IgD-negative memory B cell (primary cell): ENCODE measurements at regions not wholly inside any gene's neighbourhood (a gene's known extent, or its start where the extent isn't known, plus 50 kb on each side); places are given as distances from the start of the nearest gene placed in this dataset.

Experiments
- H3K27ac Mint-ChIP-seq, 3 donors: one replicate each; pipeline ENCODE4 v1.8.0; 2020 to 2022; ENCODE audit warnings: mild to moderate bottlenecking in 3 of 3, mixed read lengths in 3 of 3, moderate library complexity in 1 of 3
- H3K27me3 Mint-ChIP-seq: one replicate; pipeline ENCODE4 v1.8.0; 2021; ENCODE audit warnings: mixed read lengths
- H3K36me3 Mint-ChIP-seq: one replicate; pipeline ENCODE4 v1.8.0; 2020; ENCODE audit warnings: mild to moderate bottlenecking, mixed read lengths
- H3K4me1 Mint-ChIP-seq, 3 donors: one replicate each; pipeline ENCODE4 v1.8.0; 2020 to 2022; ENCODE audit warnings: mixed read lengths in 3 of 3, mild to moderate bottlenecking in 1 of 3
- H3K4me3 Mint-ChIP-seq, 4 donors: one replicate each; pipeline ENCODE4 v1.8.0; 2020 to 2022; ENCODE audit warnings: mild to moderate bottlenecking in 4 of 4, mixed read lengths in 4 of 4, moderate library complexity in 3 of 4
- H3K9me3 Mint-ChIP-seq, 3 donors: one replicate each; pipeline ENCODE4 v1.8.0; 2020 to 2021; ENCODE audit warnings: mixed read lengths in 3 of 3, mild to moderate bottlenecking in 1 of 3

DNA sequence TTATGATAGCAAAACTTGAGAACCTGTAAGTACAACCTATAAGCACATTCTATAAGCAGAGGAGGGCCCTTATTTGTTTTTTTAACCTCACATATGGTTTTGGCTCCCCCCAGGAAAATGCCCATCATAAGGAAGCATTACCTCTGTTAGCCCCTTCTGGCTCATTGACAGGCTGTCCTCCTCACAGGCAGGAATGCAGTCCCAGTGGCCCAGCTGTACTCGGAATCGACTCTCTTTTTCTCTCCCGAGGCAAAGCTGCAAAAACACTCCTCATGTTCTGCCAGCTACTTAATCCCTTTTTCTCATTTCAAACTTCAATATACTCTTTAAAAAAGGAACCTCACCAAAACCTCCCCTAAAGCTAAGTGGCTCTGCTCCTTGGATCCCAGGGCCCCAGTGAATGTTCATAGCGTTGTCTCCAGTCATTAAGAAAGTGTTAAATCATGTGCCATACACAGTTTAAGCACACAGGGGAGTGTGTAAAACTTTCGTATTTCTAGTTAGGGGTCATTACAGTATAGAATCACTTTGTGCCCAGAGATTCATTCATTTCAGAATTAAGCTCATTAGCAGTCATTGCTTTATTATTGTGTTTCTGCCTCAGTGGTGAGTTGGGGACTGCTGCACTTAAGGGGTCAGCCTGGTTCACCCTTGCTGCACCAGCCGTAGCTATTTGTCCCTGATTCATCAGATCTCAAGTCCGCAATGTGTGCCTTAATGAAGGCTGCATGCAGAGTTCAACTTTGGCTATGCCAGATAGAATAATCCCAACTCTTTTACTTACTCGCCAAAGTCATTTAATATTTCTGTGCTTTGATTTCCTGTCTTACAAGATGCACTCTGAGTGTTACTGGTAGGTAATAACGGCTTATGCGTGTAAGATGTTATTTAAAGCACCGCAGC lies 57.6 kb downstream of the JRKL start:
- no peaks in the 10 kb centered on the region for H3K36me3 Mint-ChIP-seq
- no peak overlapping the region for H3K27ac Mint-ChIP-seq
- no peaks in the 10 kb centered on the region for H3K4me1 Mint-ChIP-seq
- H3K4me3 Mint-ChIP-seq, result no peak overlapping the region
- H3K27me3 Mint-ChIP-seq, result peaks cover 4% of the 10 kb centered on the region
- no peaks in the 10 kb centered on the region for H3K9me3 Mint-ChIP-seq

DNA sequence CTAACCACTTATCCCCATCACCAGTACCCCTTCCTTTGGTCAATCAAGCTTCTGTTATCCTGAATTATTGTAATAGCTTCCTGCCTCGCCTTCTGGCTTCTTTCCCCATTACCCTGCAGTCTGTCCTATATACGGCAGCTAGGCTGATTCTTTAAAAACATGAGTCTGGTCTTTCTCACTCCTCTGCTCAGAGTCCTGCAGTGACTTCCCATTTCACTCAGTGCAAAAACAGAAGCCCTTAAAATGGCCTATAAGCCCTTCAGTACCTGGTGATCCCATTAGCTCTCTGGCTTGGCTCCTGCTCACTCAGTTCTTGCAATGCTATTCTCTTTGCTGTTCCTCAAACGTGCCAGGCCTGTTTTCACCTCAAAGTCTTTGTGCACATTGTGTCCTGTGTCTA lies 58.4 kb downstream of the JRKL start:
- Mint-ChIP-seq H3K27me3 (peaks cover 4% of the 10 kb centered on the region), H3K36me3 (no peaks in the 10 kb centered on the region), H3K4me1 (no peaks in the 10 kb centered on the region), H3K27ac (no peak overlapping the region), H3K9me3 (no peaks in the 10 kb centered on the region), H3K4me3 (no peak overlapping the region)

DNA sequence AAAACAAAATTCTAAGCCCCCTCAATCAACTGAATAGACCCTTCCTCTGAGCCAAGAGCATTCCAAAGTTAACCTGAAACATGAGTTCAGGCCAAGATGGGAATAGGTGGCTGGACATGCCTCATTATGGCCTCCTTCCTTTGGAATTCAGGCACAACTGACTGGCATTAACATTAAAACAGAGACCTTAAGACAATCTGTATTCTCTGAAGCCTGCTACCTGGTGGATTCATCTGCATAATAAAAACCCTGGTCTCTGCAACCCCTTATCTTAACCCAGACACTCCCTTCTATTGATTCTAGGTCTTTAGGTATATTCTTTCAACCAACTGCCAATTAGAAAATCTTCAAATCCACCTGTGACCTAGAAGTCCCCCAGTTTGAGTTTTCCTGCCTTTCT lies 66.3 kb downstream of the JRKL start:
- H3K36me3 Mint-ChIP-seq, result no peaks in the 10 kb centered on the region
- H3K27ac Mint-ChIP-seq, result no peak overlapping the region
- H3K9me3 Mint-ChIP-seq, result peaks cover 0 to 3% (median 0%) of the 10 kb centered on the region in 3 donors
- H3K4me1 Mint-ChIP-seq, result no peaks in the 10 kb centered on the region
- peaks cover 8% of the 10 kb centered on the region for H3K27me3 Mint-ChIP-seq
- H3K4me3 Mint-ChIP-seq, result no peak overlapping the region

DNA sequence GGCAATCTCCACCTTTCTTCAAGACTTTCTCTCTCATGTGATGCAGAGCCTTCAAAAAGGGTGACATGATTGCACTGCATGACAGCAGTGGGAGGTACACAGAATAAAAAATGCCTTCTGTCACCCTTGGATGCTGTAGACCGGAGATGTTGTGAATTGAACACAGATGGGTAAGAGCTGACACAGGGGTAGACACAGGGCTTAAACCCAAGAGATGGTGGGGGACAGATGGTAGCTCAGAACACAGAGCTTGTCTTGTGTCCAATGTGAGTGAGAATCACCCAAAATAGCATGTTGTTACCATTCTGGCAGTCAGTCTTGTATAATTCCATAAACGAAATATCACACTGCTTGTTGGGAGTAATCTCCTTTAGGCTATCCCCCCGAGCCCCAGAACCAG lies 69.9 kb downstream of the JRKL start:
- H3K27ac Mint-ChIP-seq, result no peak overlapping the region
- peaks cover 8% of the 10 kb centered on the region for H3K27me3 Mint-ChIP-seq
- H3K4me1 Mint-ChIP-seq, result peaks cover 0 to 2% (median 0%) of the 10 kb centered on the region in 3 donors
- no peaks in the 10 kb centered on the region for H3K36me3 Mint-ChIP-seq
- peaks cover 0 to 3% (median 0%) of the 10 kb centered on the region in 3 donors for H3K9me3 Mint-ChIP-seq
- no peak overlapping the region for H3K4me3 Mint-ChIP-seq

DNA sequence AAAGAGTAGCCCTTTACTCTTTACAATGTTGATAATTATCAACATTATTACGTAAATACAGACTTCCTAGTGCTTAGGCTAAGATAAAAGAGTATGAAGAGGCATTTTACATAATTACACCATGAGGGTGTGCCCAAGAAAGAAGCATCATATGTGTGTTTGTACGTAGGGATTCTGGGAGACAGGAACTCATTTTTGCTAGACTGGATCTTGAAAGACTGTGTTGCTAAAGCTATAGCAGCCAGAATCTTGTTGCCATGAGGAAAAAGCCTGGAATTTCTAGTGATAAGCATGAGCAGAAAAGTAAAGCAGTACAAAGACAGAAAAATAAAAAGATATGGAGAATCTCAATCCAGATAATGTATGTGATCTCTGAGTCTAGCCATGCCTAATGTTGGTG lies 72.1 kb downstream of the JRKL start:
- peaks cover 0 to 3% (median 0%) of the 10 kb centered on the region in 3 donors for H3K9me3 Mint-ChIP-seq
- H3K4me1 Mint-ChIP-seq, result peaks cover 0 to 2% (median 0%) of the 10 kb centered on the region in 3 donors
- no peak overlapping the region for H3K4me3 Mint-ChIP-seq
- H3K27me3 Mint-ChIP-seq, result peaks cover 4% of the 10 kb centered on the region
- H3K27ac Mint-ChIP-seq, result no peak overlapping the region
- H3K36me3 Mint-ChIP-seq, result no peaks in the 10 kb centered on the region

DNA sequence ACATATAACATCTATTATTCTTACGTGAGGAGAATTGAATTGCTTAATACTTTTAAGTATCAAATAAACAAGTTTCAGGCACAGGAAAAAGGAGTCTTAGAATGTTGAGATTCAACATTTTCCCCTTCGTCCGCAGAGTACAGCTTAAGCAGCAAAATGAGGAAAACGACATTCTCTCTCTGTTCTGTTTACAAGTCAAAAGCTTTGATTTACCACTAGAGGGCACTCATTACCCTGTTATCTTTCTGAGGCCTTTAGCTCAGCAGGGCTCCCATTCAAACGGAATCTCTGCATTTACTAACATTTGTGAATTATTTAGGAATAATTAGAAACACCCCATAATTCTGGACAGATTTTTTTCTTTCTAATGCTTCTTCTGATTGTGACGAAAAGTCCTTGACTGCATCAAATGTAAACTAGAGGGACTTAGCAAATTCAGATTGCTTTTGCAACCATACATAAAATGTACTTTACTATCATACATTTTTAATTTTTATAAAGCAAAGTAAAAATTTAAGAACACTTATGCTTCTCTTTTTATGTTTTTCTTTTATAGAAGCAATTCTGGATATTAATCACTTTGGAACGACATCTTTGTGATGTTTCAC lies 75.0 kb downstream of the JRKL start:
- H3K27ac Mint-ChIP-seq, result no peak overlapping the region

DNA sequence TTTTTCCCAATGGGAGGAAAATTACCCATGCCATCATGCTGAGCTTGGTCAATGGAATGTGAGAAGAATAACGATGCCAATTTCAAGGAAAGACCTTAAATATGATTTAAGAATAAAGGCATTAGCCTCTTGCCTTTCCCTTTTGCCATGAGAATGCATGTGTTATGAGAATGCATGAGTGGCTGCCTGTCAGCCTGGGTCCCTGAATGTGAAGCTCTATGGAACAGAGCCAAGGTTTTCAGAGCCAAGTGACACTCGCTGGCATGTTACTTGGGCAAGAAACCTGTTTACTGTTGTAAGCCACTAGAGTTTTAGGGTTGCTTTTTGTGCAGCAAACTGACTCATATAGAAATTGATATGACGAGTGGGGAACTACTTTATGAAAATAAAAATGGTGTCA lies 75.7 kb downstream of the JRKL start:
- Mint-ChIP-seq H3K4me3 (no peak overlapping the region), H3K9me3 (peaks cover 0 to under 1% (median 0%) of the 10 kb centered on the region in 3 donors), H3K36me3 (peaks cover 2% of the 10 kb centered on the region), H3K27me3 (peaks cover 5% of the 10 kb centered on the region), H3K4me1 (peaks cover 0 to 2% (median 0%) of the 10 kb centered on the region in 3 donors), H3K27ac (no peak overlapping the region)

More for the DNA sequence above, 75.0 kb downstream of the JRKL start:
- peaks cover 0 to 3% (median 0%) of the 10 kb centered on the region in 3 donors for H3K9me3 Mint-ChIP-seq
- H3K27me3 Mint-ChIP-seq, result peaks cover 8% of the 10 kb centered on the region
- peaks cover 0 to 2% (median 0%) of the 10 kb centered on the region in 3 donors for H3K4me1 Mint-ChIP-seq
- no peaks in the 10 kb centered on the region for H3K36me3 Mint-ChIP-seq
- no peak overlapping the region for H3K4me3 Mint-ChIP-seq

DNA sequence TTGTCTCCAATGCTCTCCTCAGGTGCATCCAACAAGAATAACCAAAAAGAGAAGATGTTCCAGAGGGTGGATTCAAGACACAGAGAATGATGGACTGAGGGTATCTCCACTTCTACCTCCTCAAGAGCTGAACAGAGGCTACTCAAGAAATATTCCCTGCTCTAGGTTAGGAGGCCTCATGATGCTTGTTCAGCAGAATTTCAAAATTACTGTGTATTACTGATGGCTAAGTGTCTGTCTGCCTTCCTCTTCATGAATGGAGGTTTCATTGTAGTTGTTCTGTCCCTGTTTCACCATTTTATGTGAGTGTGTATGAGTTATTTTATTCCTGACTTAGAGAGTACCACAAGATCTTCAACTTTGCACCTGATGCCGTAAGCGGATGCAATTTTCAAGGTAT lies 76.8 kb downstream of the JRKL start:
- peaks cover 0 to 2% (median 0%) of the 10 kb centered on the region in 3 donors for H3K4me1 Mint-ChIP-seq
- peaks cover 5% of the 10 kb centered on the region for H3K27me3 Mint-ChIP-seq
- no peak overlapping the region for H3K4me3 Mint-ChIP-seq
- no peaks in the 10 kb centered on the region for H3K9me3 Mint-ChIP-seq
- H3K27ac Mint-ChIP-seq, result no peak overlapping the region
- H3K36me3 Mint-ChIP-seq, result peaks cover 2% of the 10 kb centered on the region

DNA sequence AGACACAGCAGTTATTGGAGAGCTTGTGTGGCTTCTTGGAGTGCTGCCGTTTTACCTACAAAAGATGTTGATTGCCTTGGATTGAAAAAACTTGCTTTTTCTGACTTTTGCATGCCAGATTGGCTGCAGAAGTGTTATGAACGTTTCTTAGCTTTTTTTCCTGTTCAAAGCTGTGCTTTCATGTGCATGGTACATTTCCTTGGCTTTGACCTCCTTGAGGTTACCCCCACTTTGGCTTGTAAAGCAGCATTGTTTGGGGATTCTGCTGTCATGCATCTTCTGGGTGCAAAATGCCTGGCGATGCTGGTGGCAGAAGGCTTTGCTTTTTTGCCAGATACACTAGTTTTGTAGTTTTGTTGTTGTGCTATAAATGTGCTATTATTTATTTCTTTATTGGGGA lies 80.0 kb downstream of the JRKL start:
- Mint-ChIP-seq H3K9me3 (peaks cover 0 to 4% (median 3%) of the 10 kb centered on the region in 3 donors), H3K27ac (no peak overlapping the region), H3K36me3 (peaks cover 3% of the 10 kb centered on the region), H3K27me3 (peaks cover 8% of the 10 kb centered on the region), H3K4me1 (no peaks in the 10 kb centered on the region), H3K4me3 (no peak overlapping the region)

DNA sequence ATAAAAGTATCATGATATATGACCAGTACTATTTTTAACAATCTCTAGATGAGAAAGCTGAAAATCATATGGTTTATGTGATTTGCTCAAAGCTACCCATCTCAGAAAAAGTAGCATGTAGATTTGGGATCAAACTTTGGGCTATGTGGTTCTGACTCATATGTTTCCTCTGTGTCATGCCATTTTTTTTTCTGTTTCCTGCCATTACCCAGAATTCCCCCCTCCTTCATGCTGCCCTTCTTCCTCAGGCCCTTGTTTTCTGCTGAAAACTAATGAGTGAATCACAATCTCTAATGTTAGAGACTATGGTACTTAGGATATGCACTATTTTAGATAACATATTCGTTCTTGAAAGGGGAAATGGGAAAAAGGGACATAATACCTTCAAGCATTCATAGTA lies 80.7 kb downstream of the JRKL start:
- Mint-ChIP-seq H3K9me3 (peaks cover 0 to 8% (median 7%) of the 10 kb centered on the region in 3 donors), H3K4me1 (no peaks in the 10 kb centered on the region), H3K4me3 (no peak overlapping the region), H3K36me3 (peaks cover 3% of the 10 kb centered on the region), H3K27ac (no peak overlapping the region), H3K27me3 (peaks cover 13% of the 10 kb centered on the region)

DNA sequence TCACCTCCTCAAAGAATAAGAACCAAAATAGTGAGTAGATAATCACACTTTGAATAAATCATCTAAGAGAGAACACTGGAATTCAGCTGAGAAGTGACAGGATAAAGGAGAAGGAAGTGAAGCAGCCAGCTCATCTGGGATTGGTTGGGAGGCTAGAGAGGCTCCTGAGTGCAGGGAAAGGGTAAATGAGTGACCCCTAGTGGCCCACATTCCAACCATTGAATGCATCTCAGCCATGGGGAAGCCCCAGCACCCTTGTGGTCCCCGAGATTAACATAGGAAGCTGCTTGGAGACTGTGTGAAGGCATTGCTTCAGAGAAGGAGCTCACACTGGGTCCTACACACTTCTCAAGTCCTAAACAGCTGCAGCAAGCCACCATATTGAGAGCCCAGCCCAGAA lies 82.3 kb downstream of the JRKL start:
- no peaks in the 10 kb centered on the region for H3K4me1 Mint-ChIP-seq
- peaks cover 3 to 12% (median 8%) of the 10 kb centered on the region in 3 donors for H3K9me3 Mint-ChIP-seq
- H3K27me3 Mint-ChIP-seq, result peaks cover 13% of the 10 kb centered on the region
- H3K4me3 Mint-ChIP-seq, result no peak overlapping the region
- peaks cover 3% of the 10 kb centered on the region for H3K36me3 Mint-ChIP-seq
- H3K27ac Mint-ChIP-seq, result no peak overlapping the region

DNA sequence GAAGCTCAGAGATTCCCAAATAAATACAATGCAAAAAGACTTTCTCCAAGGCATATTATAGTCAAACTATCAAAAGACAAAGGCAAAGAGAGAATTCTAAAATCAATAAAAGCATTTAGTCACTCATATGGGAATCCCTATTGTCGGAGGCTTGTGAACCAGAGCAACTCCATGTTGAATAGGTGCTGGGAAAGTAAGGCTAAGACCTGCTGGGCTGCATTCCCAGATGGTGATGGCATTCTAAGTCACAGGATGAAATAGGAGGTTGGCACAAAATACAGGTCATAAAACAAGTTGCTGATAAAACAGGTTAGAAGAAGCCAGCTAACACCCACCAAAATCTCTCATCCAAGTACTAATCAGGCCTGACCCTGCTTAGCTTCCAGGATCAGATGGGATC lies 84.5 kb downstream of the JRKL start:
- peaks cover 3% of the 10 kb centered on the region for H3K36me3 Mint-ChIP-seq
- H3K27ac Mint-ChIP-seq, result no peak overlapping the region
- H3K4me1 Mint-ChIP-seq, result no peaks in the 10 kb centered on the region
- H3K27me3 Mint-ChIP-seq, result peaks cover 8% of the 10 kb centered on the region
- H3K4me3 Mint-ChIP-seq, result no peak overlapping the region
- H3K9me3 Mint-ChIP-seq, result peaks cover 3 to 12% (median 10%) of the 10 kb centered on the region in 3 donors

DNA sequence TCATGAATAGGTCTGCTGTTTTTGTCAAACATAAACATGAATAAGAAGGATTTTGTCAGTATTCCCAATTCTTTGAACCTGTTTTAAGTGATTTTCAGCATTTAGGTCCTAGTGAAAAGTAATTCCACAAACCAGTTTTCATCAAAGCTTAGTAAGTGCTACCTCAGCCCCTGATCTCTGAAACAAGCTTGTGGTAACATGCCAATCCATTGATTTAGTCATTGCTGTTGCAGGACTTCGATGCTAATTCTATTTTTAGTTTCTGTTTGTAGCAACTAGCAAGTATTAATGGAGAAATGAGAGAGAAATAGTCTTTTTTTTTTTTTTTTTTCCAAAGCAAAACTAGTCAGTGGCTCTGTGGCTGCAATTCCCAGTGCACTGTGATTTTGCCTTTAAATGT lies 91.4 kb downstream of the JRKL start:
- Mint-ChIP-seq H3K4me3 (no peak overlapping the region), H3K27ac (no peak overlapping the region), H3K9me3 (peaks cover 1 to 5% (median 2%) of the 10 kb centered on the region in 3 donors), H3K27me3 (peaks cover 6% of the 10 kb centered on the region), H3K36me3 (no peaks in the 10 kb centered on the region), H3K4me1 (no peaks in the 10 kb centered on the region)

DNA sequence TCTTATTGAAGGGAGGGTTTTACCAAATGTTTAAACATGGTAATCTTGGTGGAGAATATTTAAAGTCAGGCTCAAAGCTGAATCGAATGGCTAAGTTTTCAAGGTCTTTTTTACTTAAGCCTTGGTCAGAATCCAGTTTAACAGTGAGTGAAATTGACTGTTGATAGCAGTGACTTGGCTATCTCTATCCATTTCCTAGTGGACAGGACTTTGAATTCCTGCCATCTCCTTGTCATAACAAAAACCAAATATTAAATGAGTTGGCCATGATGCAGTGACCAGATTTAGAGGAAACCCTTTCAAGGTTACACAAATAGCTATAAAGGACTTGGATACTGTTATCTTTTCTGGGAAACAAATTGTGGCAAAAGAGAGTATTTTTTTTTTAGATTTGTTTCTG lies 92.0 kb downstream of the JRKL start:
- Mint-ChIP-seq H3K4me3 (no peak overlapping the region), H3K27ac (no peak overlapping the region), H3K27me3 (peaks cover 9% of the 10 kb centered on the region), H3K36me3 (no peaks in the 10 kb centered on the region), H3K9me3 (peaks cover 0 to 2% (median 2%) of the 10 kb centered on the region in 3 donors), H3K4me1 (no peaks in the 10 kb centered on the region)

DNA sequence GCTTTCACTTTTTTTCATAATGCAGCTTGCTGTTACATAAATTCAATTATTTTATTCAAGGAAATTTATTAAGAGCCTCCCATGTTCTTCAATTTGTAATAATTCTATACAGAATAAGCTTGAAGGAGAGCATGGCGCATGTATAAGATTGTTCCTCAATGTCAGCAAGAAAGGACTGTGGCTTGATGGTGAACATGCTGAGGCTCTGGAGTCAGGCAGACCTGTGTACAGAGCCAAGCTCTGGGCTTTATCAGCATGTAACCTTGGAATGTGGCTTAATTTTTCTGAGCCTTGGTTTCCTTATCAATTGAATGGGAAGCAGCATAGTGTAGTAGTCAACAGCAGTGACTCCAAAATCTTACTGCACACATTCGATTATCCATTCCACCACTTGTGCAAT lies 92.4 kb downstream of the JRKL start:
- H3K36me3 Mint-ChIP-seq, result no peaks in the 10 kb centered on the region
- no peaks in the 10 kb centered on the region for H3K4me1 Mint-ChIP-seq
- no peak overlapping the region for H3K4me3 Mint-ChIP-seq
- peaks cover 9% of the 10 kb centered on the region for H3K27me3 Mint-ChIP-seq
- no peak overlapping the region for H3K27ac Mint-ChIP-seq
- peaks cover 0 to 2% (median 0%) of the 10 kb centered on the region in 3 donors for H3K9me3 Mint-ChIP-seq
